ENCODE measurements at regions not wholly inside any gene's neighbourhood (a gene's known extent, or its start where the extent isn't known, plus 50 kb on each side); places are given as distances from the start of the nearest gene placed in this dataset.

DNA sequence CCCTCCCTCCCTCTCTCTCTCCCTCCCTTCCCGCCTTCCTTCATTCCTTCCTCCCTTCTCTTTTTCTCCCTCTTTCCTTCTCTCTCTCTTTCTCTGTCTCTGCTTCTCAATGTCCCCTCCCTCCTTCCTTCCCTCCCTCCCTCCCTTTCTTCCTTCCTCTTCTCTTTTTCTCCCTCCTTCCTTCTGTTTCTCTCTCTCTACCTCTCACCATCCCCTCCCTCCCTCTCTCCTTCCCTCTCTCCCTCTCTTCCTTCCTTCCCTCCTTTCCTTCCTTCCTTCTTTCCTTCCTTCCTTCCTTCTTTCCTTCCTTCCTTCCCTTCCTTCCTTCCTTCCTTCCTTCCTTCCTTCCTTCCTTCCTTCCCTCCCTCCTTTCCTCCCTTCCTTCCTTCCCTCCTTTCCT, 504.6 kb downstream of the EPHA3 start:
- no peaks in the 10 kb centered on the region for H3K4me1 Mint-ChIP-seq (ENCODE audit: insufficient read depth, unreplicated experiment)
- ChIA-PET CTCF (no interaction called here), POLR2A (no interaction called here)
- H3K27ac Mint-ChIP-seq (ENCODE audit: low read depth, unreplicated experiment) = no peak overlapping the region
- intact Hi-C loops (cut with micrococcal nuclease) = no loop called here
- H3K4me3 Mint-ChIP-seq (ENCODE audit: unreplicated experiment) = no peak overlapping the region
- no peaks in the 10 kb centered on the region for H3K27me3 Mint-ChIP-seq (ENCODE audit: insufficient read depth, unreplicated experiment)
- TF ChIP-seq, protein P1, sequence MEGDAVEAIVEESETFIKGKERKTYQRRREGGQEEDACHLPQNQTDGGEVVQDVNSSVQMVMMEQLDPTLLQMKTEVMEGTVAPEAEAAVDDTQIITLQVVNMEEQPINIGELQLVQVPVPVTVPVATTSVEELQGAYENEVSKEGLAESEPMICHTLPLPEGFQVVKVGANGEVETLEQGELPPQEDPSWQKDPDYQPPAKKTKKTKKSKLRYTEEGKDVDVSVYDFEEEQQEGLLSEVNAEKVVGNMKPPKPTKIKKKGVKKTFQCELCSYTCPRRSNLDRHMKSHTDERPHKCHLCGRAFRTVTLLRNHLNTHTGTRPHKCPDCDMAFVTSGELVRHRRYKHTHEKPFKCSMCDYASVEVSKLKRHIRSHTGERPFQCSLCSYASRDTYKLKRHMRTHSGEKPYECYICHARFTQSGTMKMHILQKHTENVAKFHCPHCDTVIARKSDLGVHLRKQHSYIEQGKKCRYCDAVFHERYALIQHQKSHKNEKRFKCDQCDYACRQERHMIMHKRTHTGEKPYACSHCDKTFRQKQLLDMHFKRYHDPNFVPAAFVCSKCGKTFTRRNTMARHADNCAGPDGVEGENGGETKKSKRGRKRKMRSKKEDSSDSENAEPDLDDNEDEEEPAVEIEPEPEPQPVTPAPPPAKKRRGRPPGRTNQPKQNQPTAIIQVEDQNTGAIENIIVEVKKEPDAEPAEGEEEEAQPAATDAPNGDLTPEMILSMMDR (IDR thresholded peaks at IDR 0.05; ENCODE audit: unreplicated experiment) = no peak
- H3K36me3 Mint-ChIP-seq (ENCODE audit: insufficient read depth, unreplicated experiment) = no peaks in the 10 kb centered on the region
- no TSS peak for BruUV-seq (replicated peaks)
- H3K9me3 Mint-ChIP-seq (ENCODE audit: unreplicated experiment) = peaks cover 10% of the 10 kb centered on the region
- DNase-seq (ENCODE audit: unreplicated experiment) = no peak

DNA sequence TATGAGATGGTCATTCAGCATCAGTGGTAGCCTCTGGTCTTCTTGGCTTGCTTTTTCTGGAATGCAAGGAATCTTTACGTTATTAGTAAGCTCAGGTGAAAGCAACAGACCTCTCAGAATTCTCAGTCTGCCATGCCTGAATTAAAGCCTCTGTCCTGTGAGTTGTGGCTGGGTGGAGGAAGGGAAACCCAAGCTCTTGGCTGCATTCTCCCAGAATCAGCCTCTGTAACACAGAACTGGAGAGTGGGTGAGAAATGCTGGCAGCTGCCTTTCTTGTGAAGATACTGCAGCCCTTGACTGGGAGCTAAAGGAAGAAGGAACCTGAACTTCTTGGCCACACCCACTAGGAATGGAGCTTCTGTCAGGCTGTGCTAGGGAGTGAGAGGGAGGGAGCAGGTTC, 505.8 kb downstream of the EPHA3 start:
- no peak overlapping the region for H3K4me3 Mint-ChIP-seq (ENCODE audit: unreplicated experiment)
- intact Hi-C loops (cut with micrococcal nuclease) = no loop called here
- TF ChIP-seq, protein P1 (IDR thresholded peaks at IDR 0.05; ENCODE audit: unreplicated experiment) = no peak
- no TSS peak for BruUV-seq (replicated peaks)
- H3K36me3 Mint-ChIP-seq (ENCODE audit: insufficient read depth, unreplicated experiment) = no peaks in the 10 kb centered on the region
- no peak for DNase-seq (ENCODE audit: unreplicated experiment)
- H3K27me3 Mint-ChIP-seq (ENCODE audit: insufficient read depth, unreplicated experiment) = no peaks in the 10 kb centered on the region
- no peak overlapping the region for H3K27ac Mint-ChIP-seq (ENCODE audit: low read depth, unreplicated experiment)
- ChIA-PET CTCF (interaction anchor here (0.7 kb wide), 2 partner anchors 34 to 622 kb away, joined by 3 to 4 read pairs; no protein-coding TSS in a partner anchor), POLR2A (interaction anchor here (0.7 kb wide), 1 partner anchor 11 kb away, joined by 4 read pairs; no protein-coding TSS in a partner anchor)
- peaks cover 9% of the 10 kb centered on the region for H3K4me1 Mint-ChIP-seq (ENCODE audit: insufficient read depth, unreplicated experiment)
- peaks cover 10% of the 10 kb centered on the region for H3K9me3 Mint-ChIP-seq (ENCODE audit: unreplicated experiment)

DNA sequence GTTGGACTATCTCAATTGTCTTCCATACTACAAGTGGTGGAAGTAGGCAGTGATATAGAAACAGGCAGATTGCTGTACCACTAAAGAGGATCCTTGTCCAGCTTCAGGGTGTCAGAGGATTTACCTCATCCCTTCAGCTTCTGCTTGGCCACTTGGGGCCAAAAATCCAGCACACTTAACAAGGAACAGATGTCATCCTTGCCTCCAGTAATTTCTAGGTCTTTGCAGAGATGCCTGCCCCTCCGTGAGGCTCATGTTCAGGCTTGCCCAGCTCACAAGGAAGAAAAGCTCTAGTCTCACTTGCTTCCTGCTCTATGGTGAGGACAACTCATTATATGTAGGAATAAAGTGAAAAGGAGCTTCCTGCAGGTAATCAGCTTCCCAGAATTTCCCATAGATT, 510.3 kb downstream of the EPHA3 start:
- BruUV-seq (replicated peaks) = no TSS peak
- Mint-ChIP-seq H3K9me3 (ENCODE audit: unreplicated experiment) (peaks cover 2% of the 10 kb centered on the region), H3K4me3 (ENCODE audit: unreplicated experiment) (no peak overlapping the region), H3K4me1 (ENCODE audit: insufficient read depth, unreplicated experiment) (peaks cover 10% of the 10 kb centered on the region), H3K36me3 (ENCODE audit: insufficient read depth, unreplicated experiment) (no peaks in the 10 kb centered on the region), H3K27ac (ENCODE audit: low read depth, unreplicated experiment) (peak overlapping the region; percentile 8), H3K27me3 (ENCODE audit: insufficient read depth, unreplicated experiment) (no peaks in the 10 kb centered on the region)
- ChIA-PET CTCF (interaction anchor here (0.6 to 1.2 kb wide), 2 partner anchors 76 to 474 kb away, joined by 3 read pairs; no protein-coding TSS in a partner anchor), POLR2A (no interaction called here)
- TF ChIP-seq, protein P1 (IDR thresholded peaks at IDR 0.05; ENCODE audit: unreplicated experiment) = no peak
- DNase-seq (ENCODE audit: unreplicated experiment) = peak; percentile 2
- intact Hi-C loops (cut with micrococcal nuclease) = no loop called here

DNA sequence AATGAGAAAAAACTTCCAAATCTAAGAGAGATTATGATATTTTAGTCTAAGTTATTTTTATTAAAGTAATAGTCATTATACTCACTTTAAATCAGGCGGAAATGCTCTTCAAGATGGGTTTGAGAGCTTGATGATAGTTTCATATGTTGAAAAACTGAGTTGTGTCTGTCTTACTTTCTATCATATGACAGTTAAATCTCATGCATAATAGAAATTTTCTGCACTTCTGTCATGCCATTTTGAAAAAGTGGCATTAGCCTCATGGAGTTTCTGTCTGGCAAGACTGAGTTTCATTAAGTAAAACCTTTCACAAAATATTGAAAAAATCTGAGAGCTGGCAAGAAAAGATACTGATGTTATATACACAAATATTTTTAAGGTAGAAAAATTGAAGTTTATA, 511.8 kb downstream of the EPHA3 start:
- CTCF ChIA-PET = no interaction called here

More for the DNA sequence above, 511.8 kb downstream of the EPHA3 start:
- intact Hi-C loops (cut with micrococcal nuclease) = no loop called here
- no peak for DNase-seq (ENCODE audit: unreplicated experiment)
- Mint-ChIP-seq H3K36me3 (ENCODE audit: insufficient read depth, unreplicated experiment) (peaks cover 6% of the 10 kb centered on the region), H3K4me1 (ENCODE audit: insufficient read depth, unreplicated experiment) (peaks cover 10% of the 10 kb centered on the region), H3K27ac (ENCODE audit: low read depth, unreplicated experiment) (no peak overlapping the region), H3K27me3 (ENCODE audit: insufficient read depth, unreplicated experiment) (no peaks in the 10 kb centered on the region), H3K4me3 (ENCODE audit: unreplicated experiment) (no peak overlapping the region), H3K9me3 (ENCODE audit: unreplicated experiment) (no peaks in the 10 kb centered on the region)
- TF ChIP-seq, protein P1 (IDR thresholded peaks at IDR 0.05; ENCODE audit: unreplicated experiment) = no peak
- BruUV-seq (replicated peaks) = no TSS peak
- POLR2A ChIA-PET = no interaction called here
